ENCODE measurements at regions not wholly inside any gene's neighbourhood (a gene's known extent, or its start where the extent isn't known, plus 50 kb on each side); places are given as distances from the start of the nearest gene placed in this dataset.

DNA sequence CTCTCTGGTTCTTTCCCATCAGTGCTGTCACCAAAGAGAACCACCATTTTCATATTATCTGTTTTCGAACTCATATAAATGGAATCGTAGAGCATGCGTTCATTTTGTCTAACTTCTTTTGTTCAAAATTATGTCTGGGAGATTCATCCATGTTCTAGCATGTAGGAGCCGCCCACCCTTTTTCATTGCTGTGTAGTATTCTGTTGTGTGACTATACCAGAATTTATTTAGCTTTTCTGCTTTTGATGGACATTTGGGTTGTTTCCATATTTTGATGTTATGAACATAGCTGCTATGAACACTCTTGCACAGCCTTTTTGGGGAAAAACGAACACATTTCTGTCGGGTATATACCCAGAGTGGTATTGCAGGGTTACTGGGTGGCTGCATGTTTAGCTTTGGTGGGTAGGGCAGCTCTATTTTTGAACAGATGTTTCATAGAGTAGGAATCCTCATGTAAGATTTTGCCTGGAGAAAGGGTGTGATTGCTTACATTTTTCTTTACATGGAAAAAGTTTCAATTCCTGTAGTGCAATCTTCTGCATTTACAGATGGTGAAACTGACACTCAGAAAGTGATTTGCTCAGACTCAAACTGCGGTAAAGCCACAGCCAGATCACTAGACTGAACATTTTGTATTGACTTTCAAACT lies 100.2 kb upstream of the IL12B start:
- TF ChIP-seq EZH2 (IDR thresholded peaks at IDR 0.05; ENCODE audit: insufficient read depth, poor library complexity, severe bottlenecking), result no peak
- no peak for TF ChIP-seq EZH2phosphoT487 (IDR thresholded peaks at IDR 0.05; ENCODE audit: insufficient read depth, low read depth)

Measured in GM23248 (cell line).